ENCODE measurements at regions not wholly inside any gene's neighbourhood (a gene's known extent, or its start where the extent isn't known, plus 50 kb on each side); places are given as distances from the start of the nearest gene placed in this dataset.

GRCh38 chr7:25353732-25354131 lies 125.4 kb upstream of the NPVF start:
- ATAC-seq: no peak
- intact Hi-C loops (cut with DNase I): no loop called here
- no peaks in the 10 kb centered on the region for H3K36me3 ChIP-seq
- no peaks in the 10 kb centered on the region for H3K9me3 ChIP-seq
- WGBS (ENCODE audit: insufficient coverage, low coverage, low lambda C conversion rate, missing lambda C conversion rate): 76% methylated on average over 4 of the region's 4 CpGs
- H3K27ac ChIP-seq: no peak overlapping the region
- no peaks in the 10 kb centered on the region for H3K27me3 ChIP-seq
- no peak overlapping the region for H3K4me3 ChIP-seq
- DNase-seq: no peak
- TF ChIP-seq POLR2A (IDR thresholded peaks at IDR 0.05) (no peak), CTCF (IDR thresholded peaks at IDR 0.05) (no peak)
- no peaks in the 10 kb centered on the region for H3K4me1 ChIP-seq

GRCh38 chr7:25356534-25357151 lies 128.4 kb upstream of the NPVF start:
- Histone ChIP-seq H3K9me3 (no peaks in the 10 kb centered on the region), H3K27ac (no peak overlapping the region), H3K4me3 (no peak overlapping the region), H3K4me1 (no peaks in the 10 kb centered on the region), H3K36me3 (no peaks in the 10 kb centered on the region), H3K27me3 (no peaks in the 10 kb centered on the region)
- DNase-seq (no peak), ATAC-seq (no peak)
- TF ChIP-seq POLR2A (IDR thresholded peaks at IDR 0.05): no peak
- no peak for TF ChIP-seq CTCF (IDR thresholded peaks at IDR 0.05)
- 66% methylated on average over 4 of the region's 4 CpGs for WGBS (ENCODE audit: insufficient coverage, low coverage, low lambda C conversion rate, missing lambda C conversion rate)
- intact Hi-C loops (cut with DNase I): no loop called here

- intact Hi-C loops (cut with DNase I): no loop called here
- H3K36me3 ChIP-seq: no peaks in the 10 kb centered on the region
- ATAC-seq (no peak), DNase-seq (no peak)
- H3K4me1 ChIP-seq: no peaks in the 10 kb centered on the region
- WGBS (ENCODE audit: insufficient coverage, low coverage, low lambda C conversion rate, missing lambda C conversion rate): 66% methylated on average over 6 of the region's 6 CpGs
- TF ChIP-seq POLR2A (IDR thresholded peaks at IDR 0.05): no peak
- no peak for TF ChIP-seq CTCF (IDR thresholded peaks at IDR 0.05)
- no peaks in the 10 kb centered on the region for H3K9me3 ChIP-seq
- no peak overlapping the region for H3K27ac ChIP-seq
- H3K27me3 ChIP-seq: no peaks in the 10 kb centered on the region
- H3K4me3 ChIP-seq: no peak overlapping the region
These were observed 130.6 kb upstream of the NPVF start for GRCh38 chr7:25358926-25359325.

- TF ChIP-seq POLR2A (IDR thresholded peaks at IDR 0.05): no peak
- TF ChIP-seq CTCF (IDR thresholded peaks at IDR 0.05): no peak
- Histone ChIP-seq H3K36me3 (no peaks in the 10 kb centered on the region), H3K9me3 (no peaks in the 10 kb centered on the region), H3K4me1 (no peaks in the 10 kb centered on the region), H3K27ac (no peak overlapping the region), H3K4me3 (no peak overlapping the region), H3K27me3 (no peaks in the 10 kb centered on the region)
- DNase-seq (no peak), ATAC-seq (no peak)
- WGBS (ENCODE audit: insufficient coverage, low coverage, low lambda C conversion rate, missing lambda C conversion rate): 29% methylated on average over 9 of the region's 9 CpGs
- intact Hi-C loops (cut with DNase I): no loop called here
These were observed 131.3 kb upstream of the NPVF start for GRCh38 chr7:25359471-25360059.
